H1 (cell line): ENCODE measurements at regions not wholly inside any gene's neighbourhood (a gene's known extent, or its start where the extent isn't known, plus 50 kb on each side); places are given as distances from the start of the nearest gene placed in this dataset.

ENCODE experiments used
- CTCF ChIA-PET: fragments of 300-600 bp; sonication (Branson Sonifier 250); formaldehyde crosslinking; loops from one replicate; lab custom pipeline; 2021; ENCODE audit not compliant: partially characterized antibody; lab: Charles Lee
- POLR2A ChIA-PET: fragments of 300-600 bp; sonication (Branson Sonifier 250); formaldehyde crosslinking; loops from one replicate; lab custom pipeline; 2021; ENCODE audit warnings: inconsistent platforms; ENCODE audit not compliant: partially characterized antibody; lab: Charles Lee
- DNase-seq, 2 experiments: peaks; one replicate each; pipeline versions ENCODE4 v3.0.0 to v3.0.0-alpha.2; 2010 to 2022; ENCODE audit warnings: low spot score in 2 of 2, low read depth in 1 of 2, mixed read lengths in 1 of 2
- FAIRE-seq: peaks from 2 replicates; lab custom pipeline; 2011; peaks lifted over from hg19 to GRCh38; lab: Jason Lieb, UNC
- H2AFZ ChIP-seq: 2 replicates; pipeline ENCODE4 v1.8.1; 2012; ENCODE audit warnings: low read length, inconsistent platforms
- H2AK5ac ChIP-seq: 2 replicates; pipeline ENCODE4 v1.6.1; 2013; ENCODE audit warnings: low read depth, low read length
- H2BK120ac ChIP-seq: replicated peaks from 2 replicates; pipeline ENCODE3; 2013; ENCODE audit warnings: low read depth, low read length, inconsistent platforms
- H2BK12ac ChIP-seq: 2 replicates; pipeline ENCODE4 v1.6.1; 2013; ENCODE audit warnings: low read depth, low read length
- H2BK15ac ChIP-seq: 2 replicates; pipeline ENCODE4 v1.6.1; 2013; ENCODE audit warnings: low read length
- H2BK20ac ChIP-seq: 2 replicates; pipeline ENCODE4 v1.6.1; 2013; ENCODE audit warnings: low read length
- H2BK5ac ChIP-seq: 2 replicates; pipeline ENCODE4 v1.6.1; 2013; ENCODE audit warnings: low read depth, low read length
- H3K14ac ChIP-seq: 2 replicates; pipeline ENCODE4 v1.6.1; 2013; ENCODE audit warnings: inconsistent platforms; ENCODE audit not compliant: insufficient read length
- H3K18ac ChIP-seq: 2 replicates; pipeline ENCODE4 v1.6.1; 2013; ENCODE audit warnings: low read length; ENCODE audit errors: extremely low read depth
- H3K23ac ChIP-seq: 2 replicates; pipeline ENCODE4 v1.6.1; 2013; ENCODE audit warnings: inconsistent platforms; ENCODE audit not compliant: insufficient read length
- H3K23me2 ChIP-seq: 2 replicates; pipeline ENCODE4 v1.6.1; 2013; ENCODE audit warnings: low read depth, low read length
- H3K27ac ChIP-seq: 2 replicates; pipeline ENCODE4 v1.6.1; 2011; ENCODE audit warnings: low read depth, low read length, inconsistent platforms
- H3K27me3 ChIP-seq, 4 experiments: replicated peaks in 1 of 4; 1 replicate in 1 of 4; 2 replicates in 3 of 4; pipeline versions ENCODE4 v1.6.1 to v1.8.1; 2011 to 2013; ENCODE audit warnings: low read length in 3 of 4, mild to moderate bottlenecking in 3 of 4, inconsistent platforms in 2 of 4, mixed read lengths in 2 of 4, moderate library complexity in 1 of 4; ENCODE audit not compliant: control insufficient read depth in 3 of 4, insufficient read depth in 3 of 4; ENCODE audit errors: extremely low read depth in 1 of 4
- H3K36me3 ChIP-seq, 4 experiments: 2 replicates each; pipeline versions ENCODE4 v1.6.1 to v1.8.1; 2011 to 2013; ENCODE audit warnings: mild to moderate bottlenecking in 4 of 4, low read length in 3 of 4, moderate library complexity in 2 of 4, control low read depth in 1 of 4, inconsistent platforms in 1 of 4; ENCODE audit not compliant: insufficient read depth in 4 of 4, control insufficient read depth in 2 of 4
- H3K4ac ChIP-seq: replicated peaks from 2 replicates; pipeline ENCODE3; 2013; ENCODE audit warnings: low read length, low read depth, mixed read lengths, inconsistent platforms; ENCODE audit not compliant: insufficient read length
- H3K4me1 ChIP-seq, 4 experiments: replicated peaks in 1 of 4; 1 replicate in 1 of 4; 2 replicates in 3 of 4; pipeline versions ENCODE4 v1.6.1 to v1.8.1; 2011 to 2013; ENCODE audit warnings: low read length in 3 of 4, inconsistent platforms in 2 of 4, mixed read lengths in 1 of 4; ENCODE audit not compliant: insufficient read depth in 4 of 4, control insufficient read depth in 3 of 4
- H3K4me2 ChIP-seq, 2 experiments: 2 replicates each; pipeline versions ENCODE4 v1.6.1 to v1.8.1; 2011 to 2013; ENCODE audit warnings: low read depth in 2 of 2, low read length in 2 of 2, control low read depth in 1 of 2, inconsistent platforms in 1 of 2, mild to moderate bottlenecking in 1 of 2; ENCODE audit not compliant: insufficient read depth in 1 of 2
- H3K4me3 ChIP-seq, 4 experiments: fragments of 200-600, 300-600 bp in 1 of 4; sonication (generic), shearing (Covaris generic), sonication (Bioruptor Twin) in 1 of 4; 2 replicates each; pipeline versions ENCODE4 v1.5.1 to v1.8.1; 2011 to 2016; ENCODE audit warnings: low read length in 4 of 4, low read depth in 3 of 4, control low read depth in 2 of 4, inconsistent platforms in 2 of 4, mild to moderate bottlenecking in 2 of 4, mixed read lengths in 1 of 4, moderate library complexity in 1 of 4; ENCODE audit not compliant: insufficient read depth in 2 of 4; ENCODE audit errors: extremely low read depth in 1 of 4
- H3K56ac ChIP-seq: replicated peaks from 2 replicates; pipeline ENCODE3; 2013; ENCODE audit warnings: low read depth, mild to moderate bottlenecking, mixed read lengths, low read length, inconsistent platforms; ENCODE audit not compliant: insufficient read length
- H3K79me1 ChIP-seq: 2 replicates; pipeline ENCODE4 v1.6.1; 2013; ENCODE audit warnings: low read depth, low read length, control low read depth
- H3K79me2 ChIP-seq, 2 experiments: 2 replicates each; pipeline versions ENCODE4 v1.6.1 to v1.8.1; 2012 to 2013; ENCODE audit warnings: low read length in 2 of 2, mild to moderate bottlenecking in 2 of 2, inconsistent platforms in 1 of 2; ENCODE audit not compliant: insufficient read depth in 2 of 2, control insufficient read depth in 1 of 2
- H3K9ac ChIP-seq, 4 experiments: replicated peaks in 1 of 4; 1 replicate in 1 of 4; 2 replicates in 3 of 4; pipeline versions ENCODE4 v1.6.1 to v1.8.1; 2011 to 2013; ENCODE audit warnings: low read depth in 3 of 4, low read length in 3 of 4, control low read depth in 2 of 4, mild to moderate bottlenecking in 2 of 4, moderate library complexity in 2 of 4, inconsistent platforms in 1 of 4; ENCODE audit errors: extremely low read depth in 1 of 4
- H3K9me3 ChIP-seq, 2 experiments: 2 replicates each; pipeline versions ENCODE4 v1.6.1 to v1.8.1; 2012 to 2013; ENCODE audit warnings: mild to moderate bottlenecking in 2 of 2, moderate library complexity in 2 of 2, control low read depth in 1 of 2, inconsistent platforms in 1 of 2, low read depth in 1 of 2, low read length in 1 of 2, mixed read lengths in 1 of 2; ENCODE audit not compliant: insufficient read depth in 2 of 2
- H4K20me1 ChIP-seq, 2 experiments: replicated peaks in 1 of 2; 2 replicates each; pipeline versions ENCODE3 to v1.8.1; 2011 to 2013; ENCODE audit warnings: inconsistent platforms in 2 of 2, low read length in 2 of 2, mild to moderate bottlenecking in 1 of 2; ENCODE audit not compliant: insufficient read depth in 2 of 2, control insufficient read depth in 1 of 2
- H4K5ac ChIP-seq: 2 replicates; pipeline ENCODE4 v1.6.1; 2013; ENCODE audit warnings: low read length, low read depth, mixed read lengths, inconsistent platforms; ENCODE audit not compliant: insufficient read length
- H4K8ac ChIP-seq: 2 replicates; pipeline ENCODE4 v1.8.0; 2013; ENCODE audit warnings: mild to moderate bottlenecking, moderate library complexity, low read length, inconsistent platforms; ENCODE audit not compliant: insufficient read depth; ENCODE audit errors: extremely low read depth
- H4K91ac ChIP-seq: replicated peaks from 2 replicates; pipeline ENCODE3; 2013; ENCODE audit warnings: low read length, mixed read lengths, inconsistent platforms; ENCODE audit not compliant: insufficient read length
- BRCA1 ChIP-seq: IDR thresholded peaks from 2 replicates; pipeline ENCODE4 v1.6.1; 2012; ENCODE audit warnings: low read depth, low read length, improper control_type of control experiment
- CHD2 ChIP-seq: IDR thresholded peaks from 2 replicates; pipeline ENCODE4 v1.6.1; 2012; ENCODE audit warnings: low read length, improper control_type of control experiment
- CREB1 ChIP-seq: IDR thresholded peaks from 2 replicates; pipeline ENCODE4 v1.6.1; 2012; ENCODE audit warnings: inconsistent platforms
- CTBP2 ChIP-seq: IDR thresholded peaks from 2 replicates; pipeline ENCODE4 v1.7.0; 2011; ENCODE audit warnings: borderline replicate concordance, mild to moderate bottlenecking, moderate library complexity, mixed read lengths, low read length; ENCODE audit not compliant: insufficient read depth, insufficient read length
- EGR1 ChIP-seq: IDR thresholded peaks from 2 replicates; pipeline ENCODE4 v1.6.1; 2011; ENCODE audit warnings: low read depth, low read length, borderline replicate concordance
- EZH2 ChIP-seq: fragments of 200-600 bp; sonication (generic); IDR thresholded peaks from 2 replicates; pipeline ENCODE4 v1.7.1; 2012; ENCODE audit warnings: low read depth, mild to moderate bottlenecking, moderate library complexity, low read length, inconsistent platforms; ENCODE audit not compliant: severe bottlenecking
- GTF2F1 ChIP-seq: IDR thresholded peaks from 2 replicates; pipeline ENCODE4 v1.6.1; 2012; ENCODE audit warnings: low read depth, low read length, improper control_type of control experiment, borderline replicate concordance
- NANOG ChIP-seq: IDR thresholded peaks from 2 replicates; pipeline ENCODE4 v1.6.1; 2011; ENCODE audit warnings: low read length, low read depth, mild to moderate bottlenecking, inconsistent platforms; ENCODE audit not compliant: insufficient read depth, poor library complexity, severe bottlenecking
- NRF1 ChIP-seq: IDR thresholded peaks from 2 replicates; pipeline ENCODE4 v1.6.1; 2011; ENCODE audit warnings: mild to moderate bottlenecking, low read depth, low read length, improper control_type of control experiment
- RNF2 ChIP-seq: fragments of 200-900, 300-1000 bp; sonication (generic); IDR thresholded peaks from 2 replicates; pipeline ENCODE4 v1.7.1; 2016; ENCODE audit warnings: borderline replicate concordance, low read depth, mild to moderate bottlenecking, antibody characterized with exemption, low read length; ENCODE audit not compliant: poor library complexity, severe bottlenecking; ENCODE audit errors: missing control alignments
- RXRA ChIP-seq: IDR thresholded peaks from 2 replicates; pipeline ENCODE4 v1.6.1; 2011; ENCODE audit warnings: low read depth, mild to moderate bottlenecking, low read length, moderate library complexity; ENCODE audit not compliant: insufficient read depth
- TEAD4 ChIP-seq: IDR thresholded peaks from 2 replicates; pipeline ENCODE4 v1.6.1; 2012; ENCODE audit warnings: low read depth, low read length, inconsistent platforms, mixed read lengths
- USF2 ChIP-seq: IDR thresholded peaks from 2 replicates; pipeline ENCODE4 v1.6.1; 2011; ENCODE audit warnings: low read length, improper control_type of control experiment
- ZNF274 ChIP-seq: IDR thresholded peaks from 2 replicates; pipeline ENCODE4 v1.7.0; 2012; ENCODE audit warnings: low read length, borderline replicate concordance; ENCODE audit errors: extremely low read depth
- WGBS, 2 experiments: shearing (Covaris generic) in 1 of 2; methylation state at CpG; one replicate each; pipeline versions ENCODE4 v1.1.6 to v1.1.7; 2013 to 2015; ENCODE audit warnings: low lambda C conversion rate in 2 of 2, mixed read lengths in 2 of 2, inconsistent platforms in 1 of 2, low coverage in 1 of 2, missing lambda C conversion rate in 1 of 2; ENCODE audit not compliant: insufficient replicate concordance in 2 of 2, insufficient coverage in 1 of 2, insufficient read length in 1 of 2; ENCODE audit errors: extremely low coverage in 1 of 2, missing lambda C conversion rate in 1 of 2; 5-methylcytosine and 5-hydroxymethylcytosine counted together

GRCh38 chr14:101022121-101022520 lies 118.6 kb upstream of the RTL1 start:
- Histone ChIP-seq H2BK15ac (no peak overlapping the region), H4K5ac (no peak overlapping the region), H3K27ac (no peak overlapping the region), H4K91ac (no peak overlapping the region), H3K18ac (no peak overlapping the region), H3K23me2 (peaks cover 11% of the 10 kb centered on the region; the same call in 1 of the 2 replicates), H3K23ac (no peak overlapping the region), H3K4me1 (no peaks in the 10 kb centered on the region), H3K4ac (no peak overlapping the region), H3K9ac (no peak overlapping the region), H3K9me3 (peaks cover 13 to 24% of the 10 kb centered on the region in 2 experiments; a peak in 2 of 4 replicates), H3K56ac (no peak overlapping the region), H2AK5ac (no peak overlapping the region), H2BK5ac (no peak overlapping the region), H2AFZ (no peak overlapping the region), H4K20me1 (no peaks in the 10 kb centered on the region), H4K8ac (no peak overlapping the region), H3K36me3 (no peaks in the 10 kb centered on the region), H2BK12ac (no peak overlapping the region), H3K4me3 (no peak overlapping the region), H3K14ac (no peak overlapping the region), H2BK20ac (no peak overlapping the region), H2BK120ac (no peak overlapping the region), H3K27me3 (no peaks in the 10 kb centered on the region), H3K79me1 (no peaks in the 10 kb centered on the region), H3K79me2 (no peaks in the 10 kb centered on the region), H3K4me2 (no peak overlapping the region)
- no peak for TF ChIP-seq USF2
- no peak for TF ChIP-seq CHD2
- no peak for TF ChIP-seq CREB1
- TF ChIP-seq BRCA1 = no peak
- no peak for TF ChIP-seq ZNF274
- TF ChIP-seq EZH2 = no peak
- no peak for TF ChIP-seq NRF1
- TF ChIP-seq NANOG = no peak
- no peak for TF ChIP-seq EGR1
- TF ChIP-seq CTBP2 = no peak
- TF ChIP-seq RXRA = no peak
- no peak for TF ChIP-seq RNF2
- TF ChIP-seq GTF2F1 = no peak
- no peak for TF ChIP-seq TEAD4
- DNase-seq = no peak
- CTCF ChIA-PET = interaction anchor here (0.7 kb wide), 1 partner anchor 20 kb away, joined by 3 read pairs; no protein-coding TSS in a partner anchor
- 95% methylated on average over 8 of the region's 8 CpGs; no CpG with 5 or more reads in 1 of the 2 experiments for WGBS, 2 experiments
- POLR2A ChIA-PET = no interaction called here
- FAIRE-seq = no peak
